GM12878 (cell line): ENCODE measurements at regions not wholly inside any gene's neighbourhood (a gene's known extent, or its start where the extent isn't known, plus 50 kb on each side); places are given as distances from the start of the nearest gene placed in this dataset.

Experiments
- ATAC-seq: fragments of 200-7000 bp; cut with Tn5 transposase; 3 replicates; pipeline ENCODE4 v1.9.1; 2020; ENCODE audit warnings: mild to moderate bottlenecking, moderate library complexity
- BruUV-seq: library from RNA; stranded (reverse); fragments of 400-500 nt; replicated peaks from 2 replicates; lab custom pipeline; 2021; lab: Mats Ljungman, UMichigan
- CTCF ChIA-PET: fragments of 300-600 bp; sonication (Branson Sonifier 250); formaldehyde crosslinking; extraction: SDS; loops from one replicate; lab custom pipeline; 2021; ENCODE audit warnings: inconsistent platforms; lab: Yijun Ruan, JAX
- POLR2A ChIA-PET: fragments of 350-600 bp; formaldehyde crosslinking; extraction: SDS; loops from one replicate; lab custom pipeline; 2021; ENCODE audit warnings: inconsistent platforms; lab: Charles Lee
- RAD21 ChIA-PET: fragments of 300-600 bp; sonication (Branson Sonifier 250); formaldehyde crosslinking; loops from one replicate; lab custom pipeline; 2023; ENCODE audit warnings: antibody characterized with exemption; ENCODE audit not compliant: unreplicated experiment; lab: Charles Lee
- SMC1A ChIA-PET: fragments of 300-600 bp; sonication (Branson Sonifier 250); formaldehyde crosslinking; loops from one replicate; lab custom pipeline; 2023; ENCODE audit not compliant: unreplicated experiment, uncharacterized antibody; lab: Charles Lee
- DNase-seq: peaks from one replicate; pipeline ENCODE4 v3.0.0-alpha.2; 2011; ENCODE audit warnings: low read depth, low spot score
- FAIRE-seq: peaks from 3 replicates; lab custom pipeline; 2011; peaks lifted over from hg19 to GRCh38; lab: Jason Lieb, UNC
- H2AFZ ChIP-seq: 2 replicates; pipeline ENCODE4 v1.6.0; 2011; ENCODE audit warnings: low read depth, low read length, control low read depth; ENCODE audit not compliant: control insufficient read depth
- H3K27ac ChIP-seq: 2 replicates; pipeline ENCODE4 v1.5.1; 2011; ENCODE audit warnings: control low read depth; ENCODE audit not compliant: control insufficient read depth, insufficient read depth
- H3K27me3 ChIP-seq, 2 experiments: replicated peaks in 1 of 2; 2 replicates each; pipeline versions ENCODE4 v1.6.0 to v1.6.1; 2011; ENCODE audit warnings: low read length in 1 of 2; ENCODE audit not compliant: control insufficient read depth in 2 of 2, insufficient read depth in 2 of 2
- H3K36me3 ChIP-seq, 2 experiments: 2 replicates each; pipeline ENCODE4 v1.5.1; 2011; ENCODE audit warnings: low read length in 1 of 2; ENCODE audit not compliant: control insufficient read depth in 2 of 2, insufficient read depth in 2 of 2
- H3K4me1 ChIP-seq: 2 replicates; pipeline ENCODE4 v1.6.1; 2011; ENCODE audit warnings: mild to moderate bottlenecking, low read length, moderate library complexity, mixed read lengths; ENCODE audit not compliant: control insufficient read depth, insufficient read depth
- H3K4me2 ChIP-seq: 2 replicates; pipeline ENCODE4 v1.6.0; 2011; ENCODE audit warnings: control low read depth; ENCODE audit not compliant: control insufficient read depth, insufficient read depth
- H3K4me3 ChIP-seq: fragments of 200-600 bp; sonication (generic); 2 replicates; pipeline ENCODE4 v1.5.1; 2016
- H3K79me2 ChIP-seq: 2 replicates; pipeline ENCODE4 v1.6.0; 2011; ENCODE audit warnings: low read length; ENCODE audit not compliant: control insufficient read depth, insufficient read depth
- H3K9ac ChIP-seq: 2 replicates; pipeline ENCODE4 v1.8.0; 2011; ENCODE audit warnings: low read length, control low read depth, mixed read lengths; ENCODE audit not compliant: control insufficient read depth, insufficient read depth
- H3K9me3 ChIP-seq: replicated peaks from 3 replicates; pipeline ENCODE4 v1.5.1; 2011; ENCODE audit warnings: mild to moderate bottlenecking, low read length; ENCODE audit not compliant: control insufficient read depth, insufficient read depth
- H4K20me1 ChIP-seq: 2 replicates; pipeline ENCODE4 v1.6.0; 2011; ENCODE audit not compliant: control insufficient read depth, insufficient read depth
- BCL3 ChIP-seq: IDR thresholded peaks from 2 replicates; pipeline ENCODE4 v1.6.1; 2011; ENCODE audit warnings: borderline replicate concordance, low read depth, mild to moderate bottlenecking, moderate library complexity, low read length; ENCODE audit not compliant: insufficient read depth, poor library complexity, severe bottlenecking
- CUX1 ChIP-seq: IDR thresholded peaks from 2 replicates; pipeline ENCODE4 v1.6.1; 2012; ENCODE audit warnings: improper control_type of control experiment, low read depth, low read length; ENCODE audit not compliant: insufficient replicate concordance
- EED ChIP-seq: sonication (generic); IDR thresholded peaks from 2 replicates; pipeline ENCODE4 v1.6.1; 2016; ENCODE audit warnings: antibody characterized with exemption, low read depth
- MTA3 ChIP-seq: IDR thresholded peaks from 2 replicates; pipeline ENCODE4 v1.6.1; 2012; ENCODE audit warnings: low read length, inconsistent platforms, borderline replicate concordance
- MXI1 ChIP-seq: fragments of 150-350 bp; IDR thresholded peaks from 2 replicates; pipeline ENCODE4 v1.6.1; 2011; ENCODE audit warnings: low read depth, mild to moderate bottlenecking, inconsistent platforms, low read length, improper control_type of control experiment
- MYC ChIP-seq: IDR thresholded peaks from 2 replicates; pipeline ENCODE4 v1.6.1; 2011; ENCODE audit warnings: mild to moderate bottlenecking, low read length, moderate library complexity, inconsistent platforms; ENCODE audit not compliant: insufficient read depth, insufficient replicate concordance, insufficient read length, severe bottlenecking
- PKNOX1 ChIP-seq: fragments of 450-650 bp; IDR thresholded peaks from 2 replicates; pipeline ENCODE4 v1.6.1; 2016; ENCODE audit warnings: mild to moderate bottlenecking
- PML ChIP-seq: IDR thresholded peaks from 2 replicates; pipeline ENCODE4 v1.6.1; 2012; ENCODE audit warnings: low read length, inconsistent platforms
- POU2F2 ChIP-seq: IDR thresholded peaks from 3 replicates; pipeline ENCODE4 v1.6.1; 2011; ENCODE audit warnings: low read depth, mild to moderate bottlenecking, low read length, borderline replicate concordance
- RELA ChIP-seq: fragments of 450-650 bp; IDR thresholded peaks from 2 replicates; pipeline ENCODE4 v1.8.0; 2014; ENCODE audit warnings: borderline replicate concordance; ENCODE audit not compliant: partially characterized antibody
- RUNX3 ChIP-seq: IDR thresholded peaks from 2 replicates; pipeline ENCODE4 v1.6.1; 2012; ENCODE audit warnings: low read length, inconsistent platforms
- SRF ChIP-seq, 2 experiments: IDR thresholded peaks; 2 replicates each; pipeline ENCODE4 v1.6.1; 2011; ENCODE audit warnings: low read depth in 2 of 2, low read length in 2 of 2, mild to moderate bottlenecking in 1 of 2, moderate library complexity in 1 of 2
- TCF3 ChIP-seq: IDR thresholded peaks from 2 replicates; pipeline ENCODE4 v1.6.1; 2012; ENCODE audit warnings: low read depth, mild to moderate bottlenecking, low read length, borderline replicate concordance; ENCODE audit not compliant: insufficient read depth
- WGBS: methylation state at CpG from one replicate; pipeline ENCODE4 v1.1.6; 2016; ENCODE audit warnings: low lambda C conversion rate; ENCODE audit not compliant: insufficient replicate concordance, insufficient coverage; ENCODE audit errors: missing lambda C conversion rate; 5-methylcytosine and 5-hydroxymethylcytosine counted together
- in situ Hi-C: fragments of 300-500 bp; cut with MboI; formaldehyde crosslinking; loops from 9 replicates; pipeline ENCODE4 v1.14.3; 2018; ENCODE audit warnings: mixed read lengths
- intact Hi-C: fragments of 100-400 bp; cut with micrococcal nuclease; formaldehyde crosslinking; loops from one replicate; pipeline ENCODE4 v1.14.2; 2022; ENCODE audit not compliant: unreplicated experiment

GRCh38 chr21:43351501-43352153 lies 75.3 kb downstream of the SIK1 start:
- CTCF ChIA-PET = interaction anchor here (1.0 kb wide), 1 partner anchor 33 kb away, joined by 3 read pairs; no protein-coding TSS in a partner anchor
- POLR2A ChIA-PET = interaction anchor here (0.6 to 1.3 kb wide), 3 partner anchors 17 to 1469 kb away, joined by 3 read pairs; no protein-coding TSS in a partner anchor
- TF ChIP-seq PKNOX1 = no peak
- no peak for TF ChIP-seq SRF (IDR thresholded peaks at IDR 0.05; ENCODE audit: low read depth in 2 of 2, low read length in 2 of 2)
- no peak for TF ChIP-seq POU2F2
- TF ChIP-seq RELA = no peak
- TF ChIP-seq TCF3 = no peak
- no peak for TF ChIP-seq MYC
- TF ChIP-seq BCL3 = no peak
- TF ChIP-seq MXI1 = no peak
- TF ChIP-seq PML = no peak
- TF ChIP-seq RUNX3 = no peak
- TF ChIP-seq CUX1 = no peak
- no peak for TF ChIP-seq MTA3
- no peak for TF ChIP-seq EED

More at GRCh38 chr21:43351501-43352153, 75.3 kb downstream of the SIK1 start:
- intact Hi-C loops = loop anchor here (1.0 to 2.0 kb wide), 2 partner anchors 45 to 294 kb away; no protein-coding TSS in a partner anchor
- SMC1A ChIA-PET = interaction anchor here (1.1 to 2.1 kb wide), 4 partner anchors 23 to 84 kb away, joined by 3 to 6 read pairs (median 4); no protein-coding TSS in a partner anchor
- Histone ChIP-seq H4K20me1 (no peaks in the 10 kb centered on the region), H3K27me3 (no peaks in the 10 kb centered on the region), H3K79me2 (peaks cover 12% of the 10 kb centered on the region), H3K9ac (no peak overlapping the region), H3K4me2 (no peak overlapping the region), H3K4me3 (no peak overlapping the region), H3K9me3 (no peaks in the 10 kb centered on the region; the same call in 2 of the 3 replicates), H3K36me3 (no peaks in the 10 kb centered on the region), H2AFZ (no peak overlapping the region), H3K27ac (peak overlapping the region; percentile 100; the same call in 1 of the 2 replicates), H3K4me1 (peaks cover 43% of the 10 kb centered on the region)
- RAD21 ChIA-PET = interaction anchor here (1.3 to 2.9 kb wide), 4 partner anchors 32 to 377 kb away, joined by 3 to 11 read pairs (median 6); partner anchors contain the start of gene PKNOX1
- WGBS = 92% methylated on average over 13 of the region's 13 CpGs
- FAIRE-seq (no peak), DNase-seq (no peak), ATAC-seq (no peak)
- in situ Hi-C loops = no loop called here
- BruUV-seq = no TSS peak
